GM21576 (cell line): ENCODE measurements at regions not wholly inside any gene's neighbourhood (a gene's known extent, or its start where the extent isn't known, plus 50 kb on each side); places are given as distances from the start of the nearest gene placed in this dataset.
"Not testable (repeated sequence)": the region's sequence is repeated elsewhere in the genome, so short reads cannot be mapped to it uniquely, and the experiment has no call there.

Experiments
- ATAC-seq: cut with Tn5 transposase; IDR thresholded peaks from one replicate; pipeline ENCODE4 v1.9.1; 2021; ENCODE audit warnings: mild to moderate bottlenecking, moderate library complexity; ENCODE audit not compliant: unreplicated experiment

GRCh38 chr16:88184566-88185355, 198.0 kb upstream of the ZNF469 start:
- ATAC-seq: not testable (repeated sequence)

GRCh38 chr16:88185406-88185805, 197.4 kb upstream of the ZNF469 start:
- ATAC-seq: not testable (repeated sequence)

GRCh38 chr16:88185976-88186888, 196.5 kb upstream of the ZNF469 start:
- not testable (repeated sequence) for ATAC-seq

GRCh38 chr16:88186889-88187870, 195.6 kb upstream of the ZNF469 start:
- ATAC-seq: not testable (repeated sequence)

GRCh38 chr16:88188171-88188895, 194.4 kb upstream of the ZNF469 start:
- not testable (repeated sequence) for ATAC-seq

GRCh38 chr16:88190592-88191095, 192.1 kb upstream of the ZNF469 start:
- not testable (repeated sequence) for ATAC-seq

GRCh38 chr16:88191168-88191567, 191.6 kb upstream of the ZNF469 start:
- not testable (repeated sequence) for ATAC-seq

GRCh38 chr16:88192601-88193000, 190.2 kb upstream of the ZNF469 start:
- ATAC-seq: no peak

GRCh38 chr16:88193706-88194396, 188.9 kb upstream of the ZNF469 start:
- not testable (repeated sequence) for ATAC-seq

GRCh38 chr16:88194397-88195268, 188.1 kb upstream of the ZNF469 start:
- ATAC-seq: no peak

- ATAC-seq: no peak
These were observed 187.5 kb upstream of the ZNF469 start for GRCh38 chr16:88195269-88195705.

GRCh38 chr16:88195911-88196465, 186.8 kb upstream of the ZNF469 start:
- no peak for ATAC-seq

- no peak for ATAC-seq
These were observed 186.0 kb upstream of the ZNF469 start for GRCh38 chr16:88196471-88197400.

GRCh38 chr16:88197481-88198456, 185.0 kb upstream of the ZNF469 start:
- no peak for ATAC-seq
